ENCODE measurements at regions not wholly inside any gene's neighbourhood (a gene's known extent, or its start where the extent isn't known, plus 50 kb on each side); places are given as distances from the start of the nearest gene placed in this dataset.
"Not testable (repeated sequence)": the region's sequence is repeated elsewhere in the genome, so short reads cannot be mapped to it uniquely, and the experiment has no call there.

GRCh38 chr4:137370206-137370633 is 162.1 kb downstream of the PCDH18 start:
- H3K4me3 ChIP-seq (ENCODE audit: control insufficient read depth, low read depth, low read length) = no peak overlapping the region
- no peak for DNase-seq (ENCODE audit: low read depth)
- no peak for TF ChIP-seq CTCF (IDR thresholded peaks at IDR 0.05; ENCODE audit: control insufficient read depth, insufficient read depth, low read depth, low read length, missing control alignments)

- TF ChIP-seq CTCF (IDR thresholded peaks at IDR 0.05; ENCODE audit: control insufficient read depth, insufficient read depth, low read depth, low read length, missing control alignments) = no peak
- H3K4me3 ChIP-seq (ENCODE audit: control insufficient read depth, low read depth, low read length) = no peak overlapping the region
- peak; percentile 52 for DNase-seq (ENCODE audit: low read depth)
Observed at GRCh38 chr4:137367620-137368019, 164.7 kb downstream of the PCDH18 start.

GRCh38 chr4:137363496-137363895 is 168.8 kb downstream of the PCDH18 start:
- no peak for TF ChIP-seq CTCF (IDR thresholded peaks at IDR 0.05; ENCODE audit: control insufficient read depth, insufficient read depth, low read depth, low read length, missing control alignments)
- DNase-seq (ENCODE audit: low read depth) = no peak
- H3K4me3 ChIP-seq (ENCODE audit: control insufficient read depth, low read depth, low read length) = no peak overlapping the region

- no peak overlapping the region for H3K4me3 ChIP-seq (ENCODE audit: control insufficient read depth, low read depth, low read length)
- no peak for DNase-seq (ENCODE audit: low read depth)
- no peak for TF ChIP-seq CTCF (IDR thresholded peaks at IDR 0.05; ENCODE audit: control insufficient read depth, insufficient read depth, low read depth, low read length, missing control alignments)
Observed at GRCh38 chr4:137361756-137362470, 170.4 kb downstream of the PCDH18 start.

- H3K4me3 ChIP-seq (ENCODE audit: control insufficient read depth, low read depth, low read length) = no peak overlapping the region
- no peak for TF ChIP-seq CTCF (IDR thresholded peaks at IDR 0.05; ENCODE audit: control insufficient read depth, insufficient read depth, low read depth, low read length, missing control alignments)
- DNase-seq (ENCODE audit: low read depth) = no peak
Observed at GRCh38 chr4:137360761-137361160, 171.5 kb downstream of the PCDH18 start.

GRCh38 chr4:137359691-137360315 is 172.5 kb downstream of the PCDH18 start:
- H3K4me3 ChIP-seq (ENCODE audit: control insufficient read depth, low read depth, low read length) = no peak overlapping the region
- TF ChIP-seq CTCF (IDR thresholded peaks at IDR 0.05; ENCODE audit: control insufficient read depth, insufficient read depth, low read depth, low read length, missing control alignments) = no peak
- peak; percentile 45 for DNase-seq (ENCODE audit: low read depth)

GRCh38 chr4:137354562-137354961 is 177.7 kb downstream of the PCDH18 start:
- not testable (repeated sequence) for DNase-seq (ENCODE audit: low read depth); H3K4me3 ChIP-seq (ENCODE audit: control insufficient read depth, low read depth, low read length)
